DMS153 treated with DMSO at 0.1 percent for 48 hours (cell line): ENCODE measurements at regions not wholly inside any gene's neighbourhood (a gene's known extent, or its start where the extent isn't known, plus 50 kb on each side); places are given as distances from the start of the nearest gene placed in this dataset.
A peak's percentile ranks its signal among the peaks of the same experiment; 100 is the strongest.

Experiments
- DNase-seq: peaks from one replicate; lab custom pipeline; 2025; ENCODE audit not compliant: unreplicated experiment; lab: John Stamatoyannopoulos, UW

DNA sequence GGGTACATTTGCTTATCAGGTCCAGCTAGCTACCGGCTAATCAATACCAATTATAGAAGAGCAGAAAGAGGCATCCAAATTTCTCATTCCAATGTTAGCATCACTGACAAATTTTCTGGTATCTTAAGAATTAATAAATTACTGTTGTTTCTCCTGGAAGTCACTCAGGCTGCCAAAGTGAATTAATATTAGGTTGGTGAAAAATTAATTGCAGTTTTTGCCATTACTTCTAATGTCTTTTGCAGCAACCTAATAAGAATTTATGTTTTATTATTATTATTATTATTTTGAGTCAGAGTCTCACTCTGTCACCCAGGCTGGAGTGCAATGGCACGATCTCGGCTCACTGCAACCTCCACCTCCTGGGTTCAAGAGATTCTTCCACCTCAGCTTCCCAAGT lies 979.9 kb downstream of the TYW1 start:
- DNase-seq, result no peak

- DNase-seq, result no peak
Observed at GRCh38 chr7:67983486-67983885, 986.9 kb downstream of the TYW1 start.

DNA sequence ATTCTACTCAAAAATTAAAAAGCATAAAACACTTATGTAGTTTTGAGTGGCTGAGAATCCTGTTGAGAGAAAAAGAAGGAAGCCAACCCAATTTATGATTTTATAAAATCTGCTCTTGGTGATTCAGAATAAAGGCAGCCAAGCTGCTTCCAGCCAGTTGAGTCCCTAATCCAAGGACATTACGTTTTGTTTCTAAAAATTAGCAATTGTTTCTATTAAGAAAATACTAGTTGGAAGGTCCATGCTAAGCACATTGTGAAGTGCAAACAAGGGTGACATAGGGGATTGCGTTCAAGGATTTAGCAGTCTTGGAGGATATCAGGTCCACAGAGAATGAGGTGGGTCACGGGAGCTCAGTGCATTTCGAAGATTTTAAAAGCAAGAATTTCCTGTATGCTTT lies 987.7 kb downstream of the TYW1 start:
- DNase-seq, result no peak

- DNase-seq, result no peak
Observed at GRCh38 chr7:67989142-67989541, 992.5 kb downstream of the TYW1 start.

DNA sequence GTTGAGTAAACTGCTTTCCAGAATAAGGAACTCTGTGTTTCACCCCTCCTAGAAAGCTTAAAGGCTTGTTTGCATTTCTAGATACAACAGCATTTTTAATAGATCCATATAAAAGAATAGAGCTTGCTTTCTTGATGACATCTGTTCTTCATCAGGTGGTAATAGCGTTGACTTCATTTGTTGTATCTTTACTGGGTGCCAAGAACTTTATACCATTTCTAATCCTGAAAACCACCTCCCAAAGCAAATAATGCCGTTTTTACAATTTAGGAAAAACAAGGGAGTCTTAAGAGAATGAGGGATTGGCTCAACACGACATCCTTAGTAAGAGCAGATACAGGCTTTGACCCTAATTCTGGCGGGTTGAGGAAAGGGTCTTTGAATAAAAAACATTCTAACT lies 993.4 kb downstream of the TYW1 start:
- DNase-seq, result no peak

GRCh38 chr7:67990716-67991115 lies 994.1 kb downstream of the TYW1 start:
- no peak for DNase-seq

DNA sequence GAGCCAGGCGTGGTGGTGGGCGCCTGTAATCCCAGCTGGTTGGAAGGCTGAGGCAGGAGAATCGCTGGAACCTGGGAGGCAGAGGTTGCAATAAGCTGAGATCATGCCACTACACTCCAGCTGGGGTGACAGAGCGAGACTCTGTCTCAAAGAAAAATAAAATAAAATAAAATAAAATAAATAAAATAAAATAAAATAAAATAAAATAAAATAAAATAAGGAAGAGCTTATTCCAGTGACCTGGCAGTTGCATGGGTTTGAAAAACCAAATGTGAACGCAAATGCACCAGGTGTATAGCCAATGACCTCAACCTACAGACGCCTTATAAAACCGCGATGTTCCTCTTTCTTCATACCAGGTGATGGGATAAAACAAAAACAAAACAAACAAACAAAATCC lies 995.7 kb downstream of the TYW1 start:
- DNase-seq, result no peak

DNA sequence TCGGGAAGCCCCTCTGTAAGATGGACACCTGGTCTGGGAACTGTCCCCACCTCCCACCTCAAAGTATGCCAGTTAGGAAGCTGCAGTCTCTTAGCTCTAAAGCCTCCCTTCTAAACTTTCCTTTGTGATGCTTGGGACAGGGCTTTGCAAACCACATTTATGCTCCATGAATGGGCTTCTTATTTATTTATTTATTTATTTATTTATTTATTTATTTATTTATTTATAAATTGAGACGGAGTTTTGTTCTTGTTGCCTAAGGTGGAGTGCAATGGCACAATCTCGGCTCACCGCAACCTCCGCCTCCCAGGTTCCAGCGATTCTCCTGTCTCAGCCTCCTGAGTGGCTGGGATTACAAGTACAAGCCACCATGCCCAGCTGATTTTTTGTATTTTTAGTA lies 1009.4 kb downstream of the TYW1 start:
- DNase-seq, result no peak

DNA sequence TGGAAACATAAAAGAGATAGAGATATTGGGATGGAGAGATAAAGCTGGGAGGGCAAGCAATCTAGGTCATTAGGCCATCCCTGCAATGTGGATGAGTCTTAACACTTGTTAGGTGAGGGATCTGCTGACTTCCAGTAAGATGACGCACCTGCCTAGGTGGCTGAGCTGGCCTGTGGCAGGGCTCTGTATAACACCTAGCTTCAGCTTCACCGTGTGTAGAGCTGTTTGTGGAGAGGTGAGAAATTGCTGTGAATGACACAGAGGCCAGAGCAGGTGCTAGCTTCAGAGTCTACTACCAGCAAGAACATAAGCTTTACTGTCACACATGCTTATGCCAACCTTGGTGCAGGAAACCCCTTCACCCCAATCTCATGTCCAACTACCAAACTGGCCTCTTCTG lies 1010.0 kb downstream of the TYW1 start:
- DNase-seq, result no peak

GRCh38 chr7:68009716-68010115 lies 1013.1 kb downstream of the TYW1 start:
- no peak for DNase-seq

GRCh38 chr7:68014031-68014736 lies 1017.6 kb downstream of the TYW1 start:
- DNase-seq, result peak; percentile 35

DNA sequence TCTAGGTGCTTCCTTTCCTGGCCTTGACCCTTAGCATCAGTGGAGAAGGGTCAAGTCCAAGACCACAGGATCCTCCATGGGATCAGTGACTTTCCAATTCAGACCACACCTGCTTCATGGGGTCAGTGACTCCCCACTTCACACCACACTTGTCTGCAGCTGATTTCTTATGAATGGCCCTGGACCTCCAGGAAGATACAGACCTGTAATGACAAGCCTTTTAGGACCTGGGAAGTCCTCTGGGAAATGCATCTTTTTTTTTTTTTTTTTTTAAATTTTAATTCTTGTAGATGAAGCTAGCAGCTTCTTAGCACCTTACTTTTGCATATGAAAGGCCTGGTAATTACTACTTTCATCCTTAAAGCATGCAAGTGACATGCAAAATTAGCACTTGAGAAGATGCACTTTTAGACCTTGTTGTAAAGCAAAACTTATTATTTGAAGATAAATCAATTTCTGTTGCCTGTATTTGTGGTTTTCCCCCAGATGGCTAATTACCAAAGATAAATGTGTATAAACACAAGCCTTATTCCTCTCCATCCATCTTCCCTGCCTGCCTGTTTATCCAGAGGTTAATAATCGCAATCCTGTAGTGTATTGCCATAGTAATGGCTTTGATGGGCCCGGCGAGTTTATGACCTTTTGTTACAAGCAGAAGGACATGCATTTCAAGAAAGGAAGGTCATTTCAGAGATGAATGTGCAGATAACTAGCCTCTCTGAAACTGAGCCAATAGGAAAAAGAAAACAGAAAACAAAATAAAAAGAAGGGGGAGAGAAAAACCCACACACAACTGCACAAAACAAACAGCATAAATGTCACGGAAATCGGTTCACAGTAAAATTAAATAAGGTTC lies 1018.7 kb downstream of the TYW1 start:
- DNase-seq, result peak; percentile 38

GRCh38 chr7:68015978-68016532 lies 1019.4 kb downstream of the TYW1 start:
- DNase-seq, result no peak

- no peak for DNase-seq
Observed at GRCh38 chr7:68020102-68020501, 1023.5 kb downstream of the TYW1 start.

- no peak for DNase-seq
Observed at GRCh38 chr7:68025369-68025768, 1028.7 kb downstream of the TYW1 start.

- DNase-seq, result no peak
Observed at GRCh38 chr7:68030530-68030929, 1033.9 kb downstream of the TYW1 start.

GRCh38 chr7:68031180-68031943 lies 1034.7 kb downstream of the TYW1 start:
- no peak for DNase-seq

DNA sequence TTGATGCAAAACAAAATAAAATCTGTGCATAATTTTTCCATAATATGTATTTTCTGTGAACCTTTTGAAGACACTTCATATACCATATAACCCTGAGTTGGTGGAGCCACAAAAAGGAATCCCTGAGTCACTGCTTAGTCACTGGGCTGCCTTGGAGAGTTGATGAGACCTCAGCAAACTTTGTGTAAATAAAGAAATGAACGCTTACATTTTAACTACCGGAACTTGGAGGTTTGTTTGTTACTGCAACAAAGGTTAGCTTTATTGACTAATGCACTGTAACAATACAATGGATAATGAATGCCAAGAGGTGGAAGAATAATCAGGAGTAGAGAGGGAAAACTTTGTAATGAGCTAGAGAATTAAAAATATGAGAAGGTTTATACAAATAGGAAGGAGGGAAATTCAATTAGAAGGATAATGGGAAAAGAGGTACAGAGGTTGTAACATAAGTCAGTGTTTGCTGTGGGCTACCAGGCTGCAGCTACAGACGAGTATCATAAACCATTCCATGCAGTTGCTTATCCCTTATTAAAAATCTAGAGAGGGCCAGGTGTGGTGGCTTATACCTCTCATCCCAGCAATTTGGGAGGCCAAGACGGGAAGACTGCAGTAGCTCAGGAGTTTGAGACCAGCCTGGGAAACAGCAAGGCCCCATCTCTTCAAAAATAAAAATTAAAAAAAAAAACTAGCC lies 1042.1 kb downstream of the TYW1 start:
- DNase-seq, result no peak

DNA sequence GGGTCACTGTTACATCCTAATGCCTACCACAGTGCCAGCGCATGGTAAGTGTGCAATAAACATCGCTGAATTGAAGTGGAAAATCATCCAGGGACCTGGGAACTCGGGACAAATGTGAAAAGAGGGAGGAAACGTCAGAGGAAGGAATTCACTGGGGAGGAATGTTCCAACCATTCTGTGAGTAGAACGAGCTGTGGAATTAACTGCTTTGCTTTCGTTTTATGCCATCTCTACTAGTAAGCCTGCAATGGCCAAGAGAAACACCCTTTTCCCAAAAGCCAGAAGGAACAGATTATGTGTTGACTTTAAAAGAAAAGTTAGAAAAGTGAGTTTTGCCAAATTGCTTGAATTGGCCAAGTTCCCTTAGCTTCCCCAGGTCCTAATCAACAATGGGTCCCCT lies 1044.9 kb downstream of the TYW1 start:
- no peak for DNase-seq

DNA sequence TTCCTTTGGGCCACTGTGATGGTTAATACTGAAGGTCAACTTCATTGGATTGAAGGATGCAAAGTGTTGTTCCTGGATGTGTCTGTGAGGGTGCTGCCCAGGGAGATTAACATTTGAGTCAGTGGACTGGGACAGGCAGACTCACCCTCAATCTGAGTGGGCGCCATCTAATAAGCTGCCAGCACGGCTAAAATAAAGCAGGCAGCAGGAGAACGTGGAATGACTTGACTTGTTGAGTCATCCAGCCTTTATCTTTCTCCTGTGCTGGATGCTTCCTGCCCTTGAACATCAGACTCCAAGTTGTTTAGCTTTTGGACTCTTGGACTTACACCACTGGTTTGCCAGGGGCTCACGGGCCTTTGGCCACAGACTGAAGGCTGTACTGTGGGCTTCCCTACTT lies 1046.9 kb downstream of the TYW1 start:
- DNase-seq, result no peak

GRCh38 chr7:68050627-68051026 lies 1054.0 kb downstream of the TYW1 start:
- DNase-seq, result no peak
